Natural killer cell treated with Interleukin-12 subunit alpha and Interleukin-12 subunit beta and Interleukin-15 and Interleukin-18, amount 100 ng/mL, for 72 hours (primary cell): ENCODE measurements at regions not wholly inside any gene's neighbourhood (a gene's known extent, or its start where the extent isn't known, plus 50 kb on each side); places are given as distances from the start of the nearest gene placed in this dataset.
"Not testable (repeated sequence)": the region's sequence is repeated elsewhere in the genome, so short reads cannot be mapped to it uniquely, and the experiment has no call there.

Experiments
- ATAC-seq, 2 donors: fragments of 150-1000 bp; cut with Tn5 transposase in 1 of 2; sonication (Bioruptor Pico), chemical (Tn5 transposase) in 1 of 2; 2 replicates each; pipeline ENCODE4 v1.10.0; 2021
- DNase-seq: peaks from one replicate; pipeline ENCODE4 v3.0.0; 2022; ENCODE audit warnings: low spot score
- H3K27ac Mint-ChIP-seq, 2 donors: 1 replicate in 1 of 2; 2 replicates in 1 of 2; pipeline ENCODE4 v1.8.0; 2022; ENCODE audit warnings: mixed read lengths in 2 of 2, mild to moderate bottlenecking in 1 of 2, moderate library complexity in 1 of 2
- H3K27me3 Mint-ChIP-seq, 2 donors: 1 replicate in 1 of 2; 2 replicates in 1 of 2; pipeline ENCODE4 v1.8.0; 2022; ENCODE audit warnings: mixed read lengths in 2 of 2
- H3K36me3 Mint-ChIP-seq: one replicate; pipeline ENCODE4 v1.8.0; 2022; ENCODE audit warnings: mixed read lengths
- H3K4me1 Mint-ChIP-seq, 2 donors: 1 replicate in 1 of 2; 2 replicates in 1 of 2; pipeline ENCODE4 v1.8.0; 2022; ENCODE audit warnings: low read depth in 2 of 2, mixed read lengths in 2 of 2, mild to moderate bottlenecking in 1 of 2
- H3K4me3 Mint-ChIP-seq: one replicate; pipeline ENCODE4 v1.8.0; 2022; ENCODE audit warnings: mixed read lengths
- H3K9me3 Mint-ChIP-seq: 2 replicates; pipeline ENCODE4 v1.8.0; 2022; ENCODE audit warnings: mixed read lengths

DNA sequence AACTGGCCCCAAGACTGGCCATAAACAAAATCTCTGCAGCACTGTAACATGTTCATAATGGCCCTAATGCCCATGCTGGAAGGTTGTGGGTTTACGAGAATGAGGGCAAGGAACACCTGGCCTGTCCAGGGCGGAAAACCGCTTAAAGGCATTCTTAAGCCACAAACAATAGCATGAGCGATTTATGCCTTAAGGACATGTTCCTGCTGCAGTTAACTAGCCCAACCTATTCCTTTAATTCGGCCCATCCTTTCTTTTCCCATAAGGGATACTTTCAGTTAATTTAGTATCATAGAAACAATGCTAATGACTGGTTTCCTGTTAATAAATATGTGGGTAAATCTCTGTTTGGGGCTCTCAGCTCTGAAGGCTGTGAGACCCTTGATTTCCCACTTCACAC, 95.7 kb upstream of the PRKD1 start:
- not testable (repeated sequence) for H3K36me3 Mint-ChIP-seq, ATAC-seq, H3K27ac Mint-ChIP-seq, H3K4me1 Mint-ChIP-seq, DNase-seq, H3K27me3 Mint-ChIP-seq, H3K4me3 Mint-ChIP-seq
- H3K9me3 Mint-ChIP-seq: peaks cover 11% of the 10 kb centered on the region

DNA sequence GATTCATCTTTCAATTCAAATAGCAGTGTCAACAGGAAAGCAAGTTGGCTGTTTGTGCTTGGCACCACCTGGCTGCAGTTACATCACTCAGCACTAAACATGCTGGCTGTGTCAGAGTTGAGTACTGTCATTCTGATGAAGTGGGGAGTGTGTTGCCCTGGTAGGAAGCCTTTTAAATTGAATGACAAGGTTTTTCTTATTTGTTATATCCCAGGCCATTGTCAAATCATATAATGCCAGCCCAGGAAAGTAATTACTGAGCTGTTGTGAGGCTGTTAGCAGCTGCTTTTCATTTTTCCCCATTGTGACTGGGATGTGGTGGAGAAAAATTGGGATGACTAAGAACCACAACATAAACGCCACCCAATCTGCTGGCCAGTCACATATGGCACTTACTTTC, 106.5 kb upstream of the PRKD1 start:
- H3K27ac Mint-ChIP-seq: no peak overlapping the region
- H3K36me3 Mint-ChIP-seq: peaks cover 10% of the 10 kb centered on the region
- H3K9me3 Mint-ChIP-seq: peaks cover 33% of the 10 kb centered on the region
- DNase-seq (no peak), ATAC-seq (no peak)
- H3K4me3 Mint-ChIP-seq: no peak overlapping the region
- H3K4me1 Mint-ChIP-seq: no peaks in the 10 kb centered on the region
- no peaks in the 10 kb centered on the region for H3K27me3 Mint-ChIP-seq

DNA sequence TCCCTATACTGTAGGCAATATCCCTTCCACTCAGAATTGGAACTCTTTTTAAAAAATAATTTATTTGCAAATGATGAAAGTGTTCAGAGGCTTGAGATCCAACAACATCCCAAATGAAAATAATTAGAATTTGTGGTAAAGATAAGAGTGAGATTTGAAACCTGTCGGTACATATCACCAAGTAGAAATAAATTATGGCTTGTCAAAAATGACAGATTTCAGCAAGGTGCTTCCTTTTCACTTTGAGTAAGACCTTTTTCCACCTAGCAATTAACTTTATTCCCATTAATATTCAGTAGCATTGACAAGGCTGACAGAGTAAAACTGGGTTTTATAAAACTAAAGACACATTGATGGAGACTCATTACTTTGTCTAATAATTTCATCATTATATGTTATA, 107.7 kb upstream of the PRKD1 start:
- H3K4me3 Mint-ChIP-seq: no peak overlapping the region
- no peak overlapping the region for H3K27ac Mint-ChIP-seq
- peaks cover 30% of the 10 kb centered on the region for H3K9me3 Mint-ChIP-seq
- ATAC-seq (no peak), DNase-seq (no peak)
- peaks cover 10% of the 10 kb centered on the region for H3K36me3 Mint-ChIP-seq
- no peaks in the 10 kb centered on the region for H3K27me3 Mint-ChIP-seq
- no peaks in the 10 kb centered on the region for H3K4me1 Mint-ChIP-seq

DNA sequence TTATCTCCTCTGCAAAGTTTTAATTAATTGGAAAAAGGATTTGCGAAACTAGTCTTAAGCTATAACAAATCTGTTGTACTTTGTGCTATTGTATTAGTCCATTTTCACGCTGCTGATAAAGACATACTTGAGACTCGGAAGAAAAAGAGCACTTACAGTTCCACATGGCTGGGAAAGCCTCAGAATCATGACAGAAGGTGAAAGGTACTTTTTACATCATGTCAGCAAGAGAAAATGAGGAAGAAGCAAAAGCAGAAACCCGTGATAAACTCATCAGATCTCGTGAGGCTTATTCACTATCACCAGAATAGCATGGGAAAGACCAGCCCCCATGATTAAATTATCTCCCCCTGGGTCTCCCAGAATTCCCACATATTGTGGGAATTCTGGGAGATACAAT, 118.1 kb upstream of the PRKD1 start:
- ATAC-seq (no peak), DNase-seq (no peak)
- Mint-ChIP-seq H3K9me3 (peaks cover 18% of the 10 kb centered on the region), H3K36me3 (no peaks in the 10 kb centered on the region), H3K4me3 (no peak overlapping the region), H3K4me1 (no peaks in the 10 kb centered on the region), H3K27ac (no peak overlapping the region), H3K27me3 (no peaks in the 10 kb centered on the region)

DNA sequence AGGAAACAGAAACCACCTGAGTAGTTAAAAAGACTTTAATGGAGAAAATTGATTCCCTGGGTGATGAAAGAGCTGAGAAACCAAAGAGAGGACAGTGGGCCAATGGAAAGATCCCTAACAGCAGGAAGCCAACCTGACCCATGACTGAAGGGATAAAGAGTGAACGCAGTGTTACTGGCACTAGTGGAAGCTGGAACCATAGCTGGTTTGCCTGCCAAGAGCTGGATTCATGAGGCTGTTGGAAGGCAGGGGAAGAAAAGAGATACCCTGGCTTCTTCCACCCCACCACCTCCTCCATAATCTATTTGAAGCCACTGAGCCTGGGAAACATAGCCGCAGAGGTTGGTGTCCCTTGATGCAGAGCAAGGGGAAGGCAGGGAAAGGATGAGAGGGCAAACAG, 125.5 kb upstream of the PRKD1 start:
- peaks cover 4% of the 10 kb centered on the region for H3K36me3 Mint-ChIP-seq
- peaks cover 17% of the 10 kb centered on the region for H3K9me3 Mint-ChIP-seq
- H3K4me3 Mint-ChIP-seq: no peak overlapping the region
- ATAC-seq (no peak), DNase-seq (no peak)
- no peaks in the 10 kb centered on the region for H3K4me1 Mint-ChIP-seq
- no peak overlapping the region for H3K27ac Mint-ChIP-seq
- no peaks in the 10 kb centered on the region for H3K27me3 Mint-ChIP-seq

DNA sequence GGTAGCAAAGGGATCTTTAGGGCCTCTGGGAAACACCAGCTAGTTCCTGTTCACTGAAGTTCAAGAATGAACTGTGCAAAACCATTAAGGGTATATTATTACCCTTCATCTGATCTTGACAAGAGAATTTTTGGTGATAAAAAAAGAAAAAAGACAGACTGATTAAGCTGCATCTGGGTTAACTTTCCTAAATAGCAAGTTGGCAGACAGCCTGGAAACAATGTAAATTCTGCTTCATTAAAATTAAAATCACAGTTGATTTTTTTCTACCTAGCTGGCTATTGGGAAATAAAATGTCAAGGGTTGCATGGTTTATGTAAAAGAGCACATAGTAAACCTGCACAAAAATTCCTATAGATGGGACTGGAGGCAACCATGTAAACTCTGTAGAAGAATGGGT, 126.6 kb upstream of the PRKD1 start:
- Mint-ChIP-seq H3K4me3 (no peak overlapping the region), H3K36me3 (peaks cover 4% of the 10 kb centered on the region), H3K27me3 (no peaks in the 10 kb centered on the region), H3K9me3 (peaks cover 20% of the 10 kb centered on the region), H3K4me1 (no peaks in the 10 kb centered on the region), H3K27ac (no peak overlapping the region)
- ATAC-seq: no peak
- no peak for DNase-seq

DNA sequence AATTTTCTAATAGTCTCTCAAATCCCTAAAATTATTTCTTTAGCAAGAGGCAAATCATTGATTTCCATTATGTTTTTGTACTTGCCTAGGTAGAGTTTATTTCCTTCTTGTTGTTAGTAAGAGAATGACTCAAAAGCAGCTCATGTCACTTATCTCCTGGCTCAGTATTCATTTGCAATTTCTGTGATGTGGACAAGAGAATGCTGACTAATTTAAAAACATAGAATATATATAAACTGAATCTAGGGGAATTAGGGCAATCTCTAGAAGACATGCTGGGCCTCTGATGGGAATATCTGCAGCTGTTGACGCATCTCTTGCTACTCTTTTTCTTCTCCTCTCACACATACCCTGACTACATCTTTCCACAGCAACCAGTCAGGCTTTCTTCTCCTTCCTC, 130.8 kb upstream of the PRKD1 start:
- Mint-ChIP-seq H3K27ac (no peak overlapping the region), H3K36me3 (peaks cover 4% of the 10 kb centered on the region), H3K27me3 (no peaks in the 10 kb centered on the region), H3K9me3 (peaks cover 28% of the 10 kb centered on the region), H3K4me1 (no peaks in the 10 kb centered on the region), H3K4me3 (no peak overlapping the region)
- no peak for ATAC-seq
- DNase-seq: no peak

DNA sequence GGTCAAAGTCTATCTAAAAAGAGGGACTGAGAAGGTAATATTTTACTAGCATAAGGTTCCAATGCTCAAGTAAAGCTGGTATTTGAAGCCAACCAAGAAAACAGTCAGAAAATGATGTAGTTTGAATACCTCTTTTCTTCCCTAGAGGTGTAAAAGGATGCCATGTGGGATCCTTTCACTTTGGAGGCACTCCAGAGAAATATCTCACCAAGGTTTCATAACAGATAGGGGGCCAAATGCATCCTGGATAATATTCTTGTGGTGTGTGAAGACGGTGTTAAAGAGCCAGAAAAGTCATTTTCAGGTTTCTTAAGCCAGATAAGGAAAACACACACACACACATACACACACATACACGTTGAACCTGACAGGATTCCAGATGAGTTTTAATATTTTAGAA, 136.1 kb upstream of the PRKD1 start:
- H3K27me3 Mint-ChIP-seq: no peaks in the 10 kb centered on the region

DNA sequence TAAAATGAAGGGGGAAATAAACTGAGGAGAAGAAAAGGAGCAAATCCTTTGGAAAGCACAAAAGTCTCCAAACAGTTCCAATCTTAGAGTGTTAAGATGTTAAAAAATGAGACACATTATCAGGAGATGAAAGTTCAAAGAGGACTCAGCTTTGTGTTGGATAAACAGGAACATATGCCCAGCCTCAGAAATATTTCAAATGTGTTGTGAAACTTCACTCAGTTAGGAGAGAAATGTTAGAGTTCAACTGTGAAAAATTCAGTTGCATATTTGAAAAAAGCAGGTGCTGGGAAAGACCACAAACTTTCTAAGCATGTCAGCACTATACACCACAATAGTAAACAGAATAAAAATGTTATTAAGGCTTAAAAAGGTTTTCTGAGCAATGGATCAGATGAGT, 136.8 kb upstream of the PRKD1 start:
- H3K27ac Mint-ChIP-seq: no peak overlapping the region
- no peaks in the 10 kb centered on the region for H3K4me1 Mint-ChIP-seq
- no peak overlapping the region for H3K4me3 Mint-ChIP-seq
- DNase-seq: no peak
- no peaks in the 10 kb centered on the region for H3K27me3 Mint-ChIP-seq
- H3K36me3 Mint-ChIP-seq: peaks cover 4% of the 10 kb centered on the region
- peaks cover 27% of the 10 kb centered on the region for H3K9me3 Mint-ChIP-seq
- no peak for ATAC-seq

More for the DNA sequence above, 136.1 kb upstream of the PRKD1 start:
- Mint-ChIP-seq H3K4me3 (no peak overlapping the region), H3K4me1 (no peaks in the 10 kb centered on the region), H3K27ac (no peak overlapping the region), H3K36me3 (no peaks in the 10 kb centered on the region), H3K9me3 (peaks cover 23% of the 10 kb centered on the region)
- DNase-seq (no peak), ATAC-seq (no peak)

DNA sequence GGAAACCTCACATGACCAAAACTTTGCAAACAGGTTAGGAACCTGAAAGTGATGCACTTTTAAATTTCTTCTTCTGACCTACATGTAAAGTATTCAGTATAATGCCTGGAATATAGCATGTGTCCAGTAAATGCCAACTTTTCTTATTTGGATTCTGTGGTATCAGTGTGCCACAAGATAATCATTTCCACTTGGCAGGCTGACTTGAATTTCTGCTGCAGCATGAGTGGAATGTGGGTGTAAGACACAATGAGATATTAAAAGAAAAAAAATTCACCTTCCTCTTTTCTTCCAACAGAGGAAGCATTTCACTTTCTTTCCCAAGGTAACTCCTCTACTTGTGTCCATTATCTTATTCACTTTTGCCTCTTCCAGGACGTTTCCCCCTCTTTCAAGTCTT, 141.9 kb upstream of the PRKD1 start:
- H3K27ac Mint-ChIP-seq: no peak overlapping the region
- no peaks in the 10 kb centered on the region for H3K4me1 Mint-ChIP-seq
- H3K27me3 Mint-ChIP-seq: no peaks in the 10 kb centered on the region
- DNase-seq (no peak), ATAC-seq (no peak)
- peaks cover 25% of the 10 kb centered on the region for H3K9me3 Mint-ChIP-seq
- peaks cover 11% of the 10 kb centered on the region for H3K36me3 Mint-ChIP-seq
- no peak overlapping the region for H3K4me3 Mint-ChIP-seq

DNA sequence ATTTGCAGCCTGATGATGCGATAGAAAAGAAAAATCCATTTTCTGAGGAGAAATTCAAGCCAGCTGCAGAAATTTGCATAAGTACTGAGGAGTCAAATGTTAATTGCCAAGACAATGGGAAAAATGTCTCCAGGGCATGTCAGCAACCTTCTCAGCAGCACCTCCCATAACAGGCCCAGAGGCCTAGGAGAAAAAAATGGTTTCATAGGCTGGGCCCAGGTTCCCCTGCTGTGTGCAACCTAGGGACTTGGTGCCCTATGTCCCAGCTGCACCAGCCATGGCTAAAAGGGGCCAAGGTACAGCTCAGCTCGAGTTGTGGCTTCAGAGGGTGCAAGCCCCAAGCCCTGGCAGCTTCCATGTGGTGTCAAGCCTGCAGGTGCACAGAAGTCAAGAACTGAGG, 144.8 kb upstream of the PRKD1 start:
- DNase-seq, H3K27me3 Mint-ChIP-seq, ATAC-seq, H3K4me3 Mint-ChIP-seq, H3K27ac Mint-ChIP-seq, H3K4me1 Mint-ChIP-seq: not testable (repeated sequence)
- Mint-ChIP-seq H3K9me3 (peaks cover 34% of the 10 kb centered on the region), H3K36me3 (peaks cover 11% of the 10 kb centered on the region)

DNA sequence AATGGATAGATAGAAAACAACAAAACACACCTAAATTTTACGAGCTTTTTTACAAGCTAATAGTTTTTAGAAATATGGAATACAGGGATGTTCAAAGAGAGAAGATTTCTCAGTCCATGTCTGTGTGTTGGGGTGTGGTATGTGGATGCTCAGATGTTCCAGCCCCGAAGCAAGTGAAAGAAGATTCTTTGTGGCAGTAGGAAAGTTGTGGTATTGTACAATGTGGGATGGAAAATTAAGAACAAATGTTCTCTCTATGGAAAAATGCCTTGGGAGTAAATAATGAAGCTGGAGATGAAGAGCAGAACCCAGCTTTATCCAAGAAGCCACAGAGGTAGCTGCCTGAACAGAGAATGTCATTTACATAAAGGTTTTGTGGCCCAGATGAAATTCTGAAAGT, 150.3 kb upstream of the PRKD1 start:
- DNase-seq: no peak
- Mint-ChIP-seq H3K4me3 (no peak overlapping the region), H3K36me3 (peaks cover 5% of the 10 kb centered on the region), H3K4me1 (no peaks in the 10 kb centered on the region), H3K27ac (no peak overlapping the region), H3K27me3 (no peaks in the 10 kb centered on the region), H3K9me3 (peaks cover 24% of the 10 kb centered on the region)
- ATAC-seq: no peak

DNA sequence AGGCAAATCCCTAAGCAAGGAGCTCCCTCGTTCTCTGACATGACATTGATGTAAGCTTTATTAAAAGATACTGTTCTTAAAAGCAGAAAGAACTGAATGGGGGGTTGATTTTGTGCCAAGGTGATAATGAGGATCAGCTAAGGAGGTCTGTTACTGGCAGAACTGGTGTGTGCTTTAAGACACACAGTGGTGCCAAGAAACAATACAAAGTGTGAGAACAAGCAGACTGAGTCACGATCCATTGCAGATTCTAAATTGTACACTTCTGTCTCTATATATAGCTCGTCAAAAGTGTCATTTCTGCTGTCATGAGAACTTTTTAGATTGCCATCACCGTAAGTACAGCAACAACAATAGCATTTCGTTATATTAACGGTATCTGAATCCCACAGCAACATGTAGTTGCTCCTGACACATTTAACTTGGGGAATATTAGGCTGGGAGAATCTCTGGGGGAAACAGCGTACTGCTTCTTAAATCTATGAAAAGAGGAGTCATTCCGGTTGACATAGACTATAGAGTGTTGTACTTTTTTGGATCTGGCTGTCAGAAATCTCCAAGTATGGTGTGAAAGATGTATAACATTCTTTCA, 151.3 kb upstream of the PRKD1 start:
- DNase-seq (no peak), ATAC-seq (no peak)
- Mint-ChIP-seq H3K4me3 (no peak overlapping the region), H3K9me3 (peaks cover 18% of the 10 kb centered on the region), H3K4me1 (no peaks in the 10 kb centered on the region), H3K27me3 (no peaks in the 10 kb centered on the region), H3K36me3 (peaks cover 5% of the 10 kb centered on the region), H3K27ac (no peak overlapping the region)

DNA sequence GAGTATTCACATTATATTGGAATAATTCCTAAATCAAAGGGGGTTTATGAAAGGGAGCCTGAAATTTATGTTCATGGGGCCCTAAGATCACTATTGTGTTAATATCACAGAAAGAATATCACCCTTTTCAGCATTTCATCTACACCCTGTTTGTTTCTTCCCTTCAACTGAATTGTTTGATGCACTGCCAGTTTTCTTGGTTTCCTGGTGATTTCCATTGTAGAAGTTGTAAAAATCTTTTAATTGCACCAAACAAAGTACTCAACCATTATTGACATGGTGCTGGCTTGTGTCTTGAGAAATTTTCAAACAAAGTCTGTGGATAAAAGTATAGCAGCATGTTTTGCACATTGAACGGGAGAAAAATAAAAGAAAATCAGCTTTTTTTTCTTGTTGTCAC, 154.8 kb upstream of the PRKD1 start:
- H3K4me3 Mint-ChIP-seq: no peak overlapping the region
- ATAC-seq (no peak), DNase-seq (no peak)
- H3K36me3 Mint-ChIP-seq: peaks cover 12% of the 10 kb centered on the region
- H3K27ac Mint-ChIP-seq: no peak overlapping the region
- H3K27me3 Mint-ChIP-seq: no peaks in the 10 kb centered on the region
- no peaks in the 10 kb centered on the region for H3K4me1 Mint-ChIP-seq
- peaks cover 11% of the 10 kb centered on the region for H3K9me3 Mint-ChIP-seq

DNA sequence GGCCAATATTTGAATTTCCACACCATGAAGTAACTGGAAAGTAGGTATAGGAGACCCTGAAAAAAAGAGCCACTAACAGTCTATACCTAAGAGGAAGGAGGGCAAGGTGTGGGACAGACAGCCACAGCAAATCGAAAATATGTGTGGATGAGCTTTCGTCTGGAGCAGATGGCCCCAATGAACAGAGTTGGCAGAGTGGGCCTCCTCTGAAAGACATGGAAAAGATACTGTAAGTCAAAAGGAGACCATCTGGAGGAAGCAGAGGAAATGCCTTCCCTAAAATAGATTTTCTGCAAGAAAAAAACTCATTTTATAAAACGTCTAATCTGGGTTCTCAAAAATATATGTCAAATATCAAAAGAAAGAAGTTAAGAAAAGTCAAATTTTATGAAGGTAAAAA, 157.2 kb upstream of the PRKD1 start:
- DNase-seq (no peak), ATAC-seq (no peak)
- Mint-ChIP-seq H3K9me3 (peaks cover 17% of the 10 kb centered on the region), H3K4me3 (no peak overlapping the region), H3K4me1 (no peaks in the 10 kb centered on the region), H3K36me3 (peaks cover 17% of the 10 kb centered on the region), H3K27ac (no peak overlapping the region), H3K27me3 (no peaks in the 10 kb centered on the region)
